A673 (cell line): ENCODE measurements at regions not wholly inside any gene's neighbourhood (a gene's known extent, or its start where the extent isn't known, plus 50 kb on each side); places are given as distances from the start of the nearest gene placed in this dataset.

Experiments
- EZH2 ChIP-seq: fragments of 200-600 bp; sonication (generic); IDR thresholded peaks from 2 replicates; pipeline ENCODE4 v1.6.1; 2017; ENCODE audit warnings: borderline replicate concordance, low read depth, mild to moderate bottlenecking, mixed read lengths, antibody characterized with exemption, low read length; ENCODE audit not compliant: poor library complexity, severe bottlenecking
- TF ChIP-seq, protein P1 (sequence below): fragments of 300-800, 200-600 bp; sonication (generic); conservative IDR thresholded peaks from 2 replicates; pipeline ENCODE4 v1.5.1; 2017; ENCODE audit warnings: low read depth, mild to moderate bottlenecking, antibody characterized with exemption, low read length, moderate library complexity, mixed read lengths

DNA sequence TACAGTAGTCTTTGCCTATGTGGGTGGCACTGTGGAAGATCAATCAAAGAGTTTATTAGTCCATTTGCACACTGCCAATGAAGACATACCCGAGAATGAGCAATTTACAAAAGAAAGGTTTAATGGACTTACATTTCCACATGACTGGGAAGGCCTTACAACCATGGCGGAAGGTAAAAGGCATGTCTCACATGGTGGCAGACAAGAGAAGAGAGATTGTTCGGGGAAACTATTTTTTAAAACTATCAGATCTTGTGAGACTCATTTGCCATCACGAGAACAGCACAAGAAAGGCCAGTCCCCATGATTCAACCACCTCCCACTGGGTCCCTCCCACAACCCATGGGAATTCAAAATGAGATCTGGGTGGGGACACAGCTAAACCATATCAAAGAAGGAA is 432.1 kb downstream of the ZFHX3 start:
- TF ChIP-seq, protein P1, sequence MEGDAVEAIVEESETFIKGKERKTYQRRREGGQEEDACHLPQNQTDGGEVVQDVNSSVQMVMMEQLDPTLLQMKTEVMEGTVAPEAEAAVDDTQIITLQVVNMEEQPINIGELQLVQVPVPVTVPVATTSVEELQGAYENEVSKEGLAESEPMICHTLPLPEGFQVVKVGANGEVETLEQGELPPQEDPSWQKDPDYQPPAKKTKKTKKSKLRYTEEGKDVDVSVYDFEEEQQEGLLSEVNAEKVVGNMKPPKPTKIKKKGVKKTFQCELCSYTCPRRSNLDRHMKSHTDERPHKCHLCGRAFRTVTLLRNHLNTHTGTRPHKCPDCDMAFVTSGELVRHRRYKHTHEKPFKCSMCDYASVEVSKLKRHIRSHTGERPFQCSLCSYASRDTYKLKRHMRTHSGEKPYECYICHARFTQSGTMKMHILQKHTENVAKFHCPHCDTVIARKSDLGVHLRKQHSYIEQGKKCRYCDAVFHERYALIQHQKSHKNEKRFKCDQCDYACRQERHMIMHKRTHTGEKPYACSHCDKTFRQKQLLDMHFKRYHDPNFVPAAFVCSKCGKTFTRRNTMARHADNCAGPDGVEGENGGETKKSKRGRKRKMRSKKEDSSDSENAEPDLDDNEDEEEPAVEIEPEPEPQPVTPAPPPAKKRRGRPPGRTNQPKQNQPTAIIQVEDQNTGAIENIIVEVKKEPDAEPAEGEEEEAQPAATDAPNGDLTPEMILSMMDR, result no peak
- no peak for TF ChIP-seq EZH2
